GM23338 (cell line): ENCODE measurements at regions not wholly inside any gene's neighbourhood (a gene's known extent, or its start where the extent isn't known, plus 50 kb on each side); places are given as distances from the start of the nearest gene placed in this dataset.

Experiments used
- ATAC-seq: fragments of 200-7000 bp; cut with Tn5 transposase; 3 replicates; pipeline ENCODE4 v1.9.1; 2020
- DNase-seq: peaks from one replicate; pipeline ENCODE4 v3.0.0-alpha.2; 2015; ENCODE audit warnings: low spot score
- H2AFZ ChIP-seq: fragments of 200-600 bp; sonication (generic); 2 replicates; pipeline ENCODE4 v1.8.0; 2016; ENCODE audit warnings: antibody characterized with exemption, mild to moderate bottlenecking, moderate library complexity
- H3F3A ChIP-seq: fragments of 200-600 bp; sonication (generic); replicated peaks from 2 replicates; pipeline ENCODE4 v1.8.0; 2017; ENCODE audit warnings: antibody characterized with exemption, mixed run types, low read depth
- H3K27ac ChIP-seq: fragments of 200-600 bp; sonication (generic); 2 replicates; pipeline ENCODE4 v1.6.1; 2016; ENCODE audit warnings: low read depth
- H3K27me3 ChIP-seq: fragments of 200-600 bp; sonication (generic); 2 replicates; pipeline ENCODE4 v1.8.0; 2016; ENCODE audit warnings: mild to moderate bottlenecking, mixed run types, moderate library complexity; ENCODE audit not compliant: insufficient read depth
- H3K36me3 ChIP-seq: fragments of 200-600 bp; sonication (generic); 2 replicates; pipeline ENCODE4 v1.8.0; 2016; ENCODE audit warnings: mild to moderate bottlenecking; ENCODE audit not compliant: insufficient read depth
- H3K4me1 ChIP-seq: fragments of 200-600 bp; sonication (generic); 2 replicates; pipeline ENCODE4 v1.8.0; 2016; ENCODE audit warnings: mild to moderate bottlenecking, moderate library complexity; ENCODE audit not compliant: insufficient read depth
- H3K4me2 ChIP-seq: fragments of 200-600 bp; sonication (generic); 2 replicates; pipeline ENCODE4 v1.7.1; 2017; ENCODE audit warnings: mixed run types
- H3K4me3 ChIP-seq: fragments of 200-600 bp; sonication (generic); 2 replicates; pipeline ENCODE4 v1.6.1; 2016; ENCODE audit warnings: mixed run types
- H3K79me2 ChIP-seq: fragments of 200-600 bp; sonication (generic); replicated peaks from 2 replicates; pipeline ENCODE4 v1.8.0; 2017; ENCODE audit warnings: mild to moderate bottlenecking; ENCODE audit not compliant: insufficient read depth
- H3K9me2 ChIP-seq: fragments of 200-600 bp; sonication (generic); 2 replicates; pipeline ENCODE4 v1.8.0; 2017; ENCODE audit not compliant: insufficient read depth
- H4K20me1 ChIP-seq: fragments of 200-600 bp; sonication (generic); replicated peaks from 2 replicates; pipeline ENCODE4 v1.8.0; 2017; ENCODE audit warnings: mild to moderate bottlenecking; ENCODE audit not compliant: insufficient read depth
- H3K27ac Mint-ChIP-seq: 2 replicates; pipeline ENCODE4 v1.8.0; 2020; ENCODE audit warnings: inconsistent platforms, mild to moderate bottlenecking, moderate library complexity, mixed read lengths
- H3K27me3 Mint-ChIP-seq: 3 replicates; pipeline ENCODE4 v1.8.0; 2022; ENCODE audit warnings: low read depth, mild to moderate bottlenecking, moderate library complexity, mixed read lengths, inconsistent platforms; ENCODE audit not compliant: insufficient read depth, poor library complexity
- H3K36me3 Mint-ChIP-seq: 3 replicates; pipeline ENCODE4 v1.8.0; 2021; ENCODE audit warnings: low read depth, mild to moderate bottlenecking, inconsistent platforms, moderate library complexity, mixed read lengths
- H3K4me1 Mint-ChIP-seq: 3 replicates; pipeline ENCODE4 v1.8.0; 2020; ENCODE audit warnings: mild to moderate bottlenecking, inconsistent platforms, mixed read lengths
- H3K4me3 Mint-ChIP-seq: 3 replicates; pipeline ENCODE4 v1.8.0; 2021; ENCODE audit warnings: moderate library complexity, mild to moderate bottlenecking, inconsistent platforms, mixed read lengths
- H3K9me3 Mint-ChIP-seq: 3 replicates; pipeline ENCODE4 v1.8.0; 2020; ENCODE audit warnings: moderate library complexity, mild to moderate bottlenecking, inconsistent platforms, mixed read lengths
- CREB1 ChIP-seq: fragments of 250-450 bp; sonication (Bioruptor Pico); IDR thresholded peaks from 2 replicates; pipeline ENCODE4 v1.5.0; 2020; ENCODE audit warnings: low read depth, mild to moderate bottlenecking, moderate library complexity
- CTCF ChIP-seq, 2 experiments: fragments of 200-600 bp in 1 of 2; sonication (generic) in 1 of 2; conservative IDR thresholded peaks; 2 replicates each; pipeline versions ENCODE4 v1.5.1 to v1.6.1; 2016 to 2017; ENCODE audit warnings: antibody characterized with exemption in 2 of 2, low read depth in 2 of 2, mild to moderate bottlenecking in 2 of 2, moderate library complexity in 1 of 2
- ETS1 ChIP-seq: IDR thresholded peaks from 2 replicates; pipeline ENCODE4 v1.6.1; 2016; ENCODE audit warnings: antibody characterized with exemption
- EZH2 ChIP-seq: fragments of 200-600 bp; sonication (generic); IDR thresholded peaks from one replicate; pipeline ENCODE4 v1.8.0; 2017; ENCODE audit warnings: antibody characterized with exemption, mild to moderate bottlenecking, low read depth; ENCODE audit not compliant: unreplicated experiment
- EZH2phosphoT487 ChIP-seq: fragments of 200-600 bp; sonication (generic); IDR thresholded peaks from one replicate; pipeline ENCODE4 v1.8.1; 2018; ENCODE audit warnings: antibody characterized with exemption; ENCODE audit not compliant: unreplicated experiment
- JUNB ChIP-seq: IDR thresholded peaks from one replicate; pipeline ENCODE4 v1.6.1; 2016; ENCODE audit warnings: antibody characterized with exemption; ENCODE audit not compliant: unreplicated experiment
- NANOG ChIP-seq: IDR thresholded peaks from 2 replicates; pipeline ENCODE4 v1.6.1; 2016; ENCODE audit warnings: antibody characterized with exemption, borderline replicate concordance
- POLR2AphosphoS5 ChIP-seq: IDR thresholded peaks from 2 replicates; pipeline ENCODE4 v1.6.1; 2016; ENCODE audit warnings: antibody characterized with exemption, low read depth
- REST ChIP-seq: IDR thresholded peaks from one replicate; pipeline ENCODE4 v1.6.1; 2018; ENCODE audit warnings: antibody characterized with exemption; ENCODE audit not compliant: unreplicated experiment
- ZNF114 ChIP-seq: fragments of 250-450 bp; sonication (Bioruptor Pico); IDR thresholded peaks from 2 replicates; pipeline ENCODE4 v1.5.0; 2020; ENCODE audit warnings: mild to moderate bottlenecking, moderate library complexity
- ZNF331 ChIP-seq: fragments of 250-450 bp; sonication (Bioruptor Pico); IDR thresholded peaks from 2 replicates; pipeline ENCODE4 v1.5.0; 2020; ENCODE audit warnings: low read depth, mild to moderate bottlenecking, moderate library complexity

GRCh38 chr9:129405089-129405826 is 215.6 kb downstream of the C9orf50 start:
- ATAC-seq (peak; percentile 13), DNase-seq (no peak)
- Mint-ChIP-seq H3K27ac (no peak overlapping the region), H3K36me3 (peaks cover 6% of the 10 kb centered on the region), H3K9me3 (peaks cover 6% of the 10 kb centered on the region), H3K4me1 (peaks cover 35% of the 10 kb centered on the region), H3K4me3 (no peak overlapping the region), H3K27me3 (peaks cover 14% of the 10 kb centered on the region)
- Histone ChIP-seq H3K4me1 (peaks cover 5% of the 10 kb centered on the region; the same call in 1 of the 2 replicates), H3K9me2 (no peaks in the 10 kb centered on the region), H3K4me2 (no peak overlapping the region), H3K79me2 (no peaks in the 10 kb centered on the region), H2AFZ (no peak overlapping the region), H4K20me1 (no peaks in the 10 kb centered on the region), H3K36me3 (no peaks in the 10 kb centered on the region), H3K27me3 (peaks cover 7% of the 10 kb centered on the region; the same call in 1 of the 2 replicates), H3K4me3 (no peak overlapping the region), H3K27ac (no peak overlapping the region), H3F3A (no peaks in the 10 kb centered on the region)
- TF ChIP-seq POLR2AphosphoS5 (no peak), EZH2phosphoT487 (no peak), ETS1 (no peak)

GRCh38 chr9:129404621-129405020 is 216.3 kb downstream of the C9orf50 start:
- Histone ChIP-seq H3K4me1 (peaks cover 5% of the 10 kb centered on the region; the same call in 1 of the 2 replicates), H3K79me2 (no peaks in the 10 kb centered on the region), H3K4me2 (no peak overlapping the region), H3K27me3 (peaks cover 7% of the 10 kb centered on the region; the same call in 1 of the 2 replicates), H3K9me2 (no peaks in the 10 kb centered on the region), H4K20me1 (no peaks in the 10 kb centered on the region), H3K4me3 (no peak overlapping the region), H2AFZ (no peak overlapping the region), H3F3A (no peaks in the 10 kb centered on the region), H3K36me3 (no peaks in the 10 kb centered on the region), H3K27ac (no peak overlapping the region)
- Mint-ChIP-seq H3K9me3 (no peaks in the 10 kb centered on the region; the same call in 2 of the 3 replicates), H3K27me3 (peaks cover 18% of the 10 kb centered on the region), H3K4me3 (no peak overlapping the region), H3K4me1 (peaks cover 40% of the 10 kb centered on the region), H3K36me3 (no peaks in the 10 kb centered on the region; the same call in 2 of the 3 replicates), H3K27ac (no peak overlapping the region)
- no peak for ATAC-seq
- no peak for DNase-seq
- TF ChIP-seq POLR2AphosphoS5 = no peak
- no peak for TF ChIP-seq NANOG
- TF ChIP-seq CTCF (conservative IDR thresholded peaks at IDR 0.05; ENCODE audit: low read depth in 2 of 2) = no peak
- no peak for TF ChIP-seq EZH2phosphoT487
- no peak for TF ChIP-seq CREB1 (CRISPR knock-in tag)
- TF ChIP-seq JUNB = no peak
- no peak for TF ChIP-seq REST
- TF ChIP-seq ZNF114 = no peak
- no peak for TF ChIP-seq ZNF331
- no peak for TF ChIP-seq EZH2
- no peak for TF ChIP-seq ETS1
